H1 (cell line): ENCODE measurements at regions not wholly inside any gene's neighbourhood (a gene's known extent, or its start where the extent isn't known, plus 50 kb on each side); places are given as distances from the start of the nearest gene placed in this dataset.

ENCODE experiments used
- CTCF ChIA-PET: fragments of 300-600 bp; sonication (Branson Sonifier 250); formaldehyde crosslinking; loops from one replicate; lab custom pipeline; 2021; ENCODE audit not compliant: partially characterized antibody; lab: Charles Lee
- POLR2A ChIA-PET: fragments of 300-600 bp; sonication (Branson Sonifier 250); formaldehyde crosslinking; loops from one replicate; lab custom pipeline; 2021; ENCODE audit warnings: inconsistent platforms; ENCODE audit not compliant: partially characterized antibody; lab: Charles Lee
- DNase-seq, 2 experiments: peaks; one replicate each; pipeline versions ENCODE4 v3.0.0 to v3.0.0-alpha.2; 2010 to 2022; ENCODE audit warnings: low spot score in 2 of 2, low read depth in 1 of 2, mixed read lengths in 1 of 2
- FAIRE-seq: peaks from 2 replicates; lab custom pipeline; 2011; peaks lifted over from hg19 to GRCh38; lab: Jason Lieb, UNC
- H2AFZ ChIP-seq: 2 replicates; pipeline ENCODE4 v1.8.1; 2012; ENCODE audit warnings: low read length, inconsistent platforms
- H2AK5ac ChIP-seq: 2 replicates; pipeline ENCODE4 v1.6.1; 2013; ENCODE audit warnings: low read depth, low read length
- H2BK120ac ChIP-seq: replicated peaks from 2 replicates; pipeline ENCODE3; 2013; ENCODE audit warnings: low read depth, low read length, inconsistent platforms
- H2BK12ac ChIP-seq: 2 replicates; pipeline ENCODE4 v1.6.1; 2013; ENCODE audit warnings: low read depth, low read length
- H2BK15ac ChIP-seq: 2 replicates; pipeline ENCODE4 v1.6.1; 2013; ENCODE audit warnings: low read length
- H2BK20ac ChIP-seq: 2 replicates; pipeline ENCODE4 v1.6.1; 2013; ENCODE audit warnings: low read length
- H2BK5ac ChIP-seq: 2 replicates; pipeline ENCODE4 v1.6.1; 2013; ENCODE audit warnings: low read depth, low read length
- H3K14ac ChIP-seq: 2 replicates; pipeline ENCODE4 v1.6.1; 2013; ENCODE audit warnings: inconsistent platforms; ENCODE audit not compliant: insufficient read length
- H3K18ac ChIP-seq: 2 replicates; pipeline ENCODE4 v1.6.1; 2013; ENCODE audit warnings: low read length; ENCODE audit errors: extremely low read depth
- H3K23ac ChIP-seq: 2 replicates; pipeline ENCODE4 v1.6.1; 2013; ENCODE audit warnings: inconsistent platforms; ENCODE audit not compliant: insufficient read length
- H3K23me2 ChIP-seq: 2 replicates; pipeline ENCODE4 v1.6.1; 2013; ENCODE audit warnings: low read depth, low read length
- H3K27ac ChIP-seq: 2 replicates; pipeline ENCODE4 v1.6.1; 2011; ENCODE audit warnings: low read depth, low read length, inconsistent platforms
- H3K27me3 ChIP-seq, 4 experiments: replicated peaks in 1 of 4; 1 replicate in 1 of 4; 2 replicates in 3 of 4; pipeline versions ENCODE4 v1.6.1 to v1.8.1; 2011 to 2013; ENCODE audit warnings: low read length in 3 of 4, mild to moderate bottlenecking in 3 of 4, inconsistent platforms in 2 of 4, mixed read lengths in 2 of 4, moderate library complexity in 1 of 4; ENCODE audit not compliant: control insufficient read depth in 3 of 4, insufficient read depth in 3 of 4; ENCODE audit errors: extremely low read depth in 1 of 4
- H3K36me3 ChIP-seq, 4 experiments: 2 replicates each; pipeline versions ENCODE4 v1.6.1 to v1.8.1; 2011 to 2013; ENCODE audit warnings: mild to moderate bottlenecking in 4 of 4, low read length in 3 of 4, moderate library complexity in 2 of 4, control low read depth in 1 of 4, inconsistent platforms in 1 of 4; ENCODE audit not compliant: insufficient read depth in 4 of 4, control insufficient read depth in 2 of 4
- H3K4ac ChIP-seq: replicated peaks from 2 replicates; pipeline ENCODE3; 2013; ENCODE audit warnings: low read length, low read depth, mixed read lengths, inconsistent platforms; ENCODE audit not compliant: insufficient read length
- H3K4me1 ChIP-seq, 4 experiments: replicated peaks in 1 of 4; 1 replicate in 1 of 4; 2 replicates in 3 of 4; pipeline versions ENCODE4 v1.6.1 to v1.8.1; 2011 to 2013; ENCODE audit warnings: low read length in 3 of 4, inconsistent platforms in 2 of 4, mixed read lengths in 1 of 4; ENCODE audit not compliant: insufficient read depth in 4 of 4, control insufficient read depth in 3 of 4
- H3K4me2 ChIP-seq, 2 experiments: 2 replicates each; pipeline versions ENCODE4 v1.6.1 to v1.8.1; 2011 to 2013; ENCODE audit warnings: low read depth in 2 of 2, low read length in 2 of 2, control low read depth in 1 of 2, inconsistent platforms in 1 of 2, mild to moderate bottlenecking in 1 of 2; ENCODE audit not compliant: insufficient read depth in 1 of 2
- H3K4me3 ChIP-seq, 4 experiments: fragments of 200-600, 300-600 bp in 1 of 4; sonication (generic), shearing (Covaris generic), sonication (Bioruptor Twin) in 1 of 4; 2 replicates each; pipeline versions ENCODE4 v1.5.1 to v1.8.1; 2011 to 2016; ENCODE audit warnings: low read length in 4 of 4, low read depth in 3 of 4, control low read depth in 2 of 4, inconsistent platforms in 2 of 4, mild to moderate bottlenecking in 2 of 4, mixed read lengths in 1 of 4, moderate library complexity in 1 of 4; ENCODE audit not compliant: insufficient read depth in 2 of 4; ENCODE audit errors: extremely low read depth in 1 of 4
- H3K56ac ChIP-seq: replicated peaks from 2 replicates; pipeline ENCODE3; 2013; ENCODE audit warnings: low read depth, mild to moderate bottlenecking, mixed read lengths, low read length, inconsistent platforms; ENCODE audit not compliant: insufficient read length
- H3K79me1 ChIP-seq: 2 replicates; pipeline ENCODE4 v1.6.1; 2013; ENCODE audit warnings: low read depth, low read length, control low read depth
- H3K79me2 ChIP-seq, 2 experiments: 2 replicates each; pipeline versions ENCODE4 v1.6.1 to v1.8.1; 2012 to 2013; ENCODE audit warnings: low read length in 2 of 2, mild to moderate bottlenecking in 2 of 2, inconsistent platforms in 1 of 2; ENCODE audit not compliant: insufficient read depth in 2 of 2, control insufficient read depth in 1 of 2
- H3K9ac ChIP-seq, 4 experiments: replicated peaks in 1 of 4; 1 replicate in 1 of 4; 2 replicates in 3 of 4; pipeline versions ENCODE4 v1.6.1 to v1.8.1; 2011 to 2013; ENCODE audit warnings: low read depth in 3 of 4, low read length in 3 of 4, control low read depth in 2 of 4, mild to moderate bottlenecking in 2 of 4, moderate library complexity in 2 of 4, inconsistent platforms in 1 of 4; ENCODE audit errors: extremely low read depth in 1 of 4
- H3K9me3 ChIP-seq, 2 experiments: 2 replicates each; pipeline versions ENCODE4 v1.6.1 to v1.8.1; 2012 to 2013; ENCODE audit warnings: mild to moderate bottlenecking in 2 of 2, moderate library complexity in 2 of 2, control low read depth in 1 of 2, inconsistent platforms in 1 of 2, low read depth in 1 of 2, low read length in 1 of 2, mixed read lengths in 1 of 2; ENCODE audit not compliant: insufficient read depth in 2 of 2
- H4K20me1 ChIP-seq, 2 experiments: replicated peaks in 1 of 2; 2 replicates each; pipeline versions ENCODE3 to v1.8.1; 2011 to 2013; ENCODE audit warnings: inconsistent platforms in 2 of 2, low read length in 2 of 2, mild to moderate bottlenecking in 1 of 2; ENCODE audit not compliant: insufficient read depth in 2 of 2, control insufficient read depth in 1 of 2
- H4K5ac ChIP-seq: 2 replicates; pipeline ENCODE4 v1.6.1; 2013; ENCODE audit warnings: low read length, low read depth, mixed read lengths, inconsistent platforms; ENCODE audit not compliant: insufficient read length
- H4K8ac ChIP-seq: 2 replicates; pipeline ENCODE4 v1.8.0; 2013; ENCODE audit warnings: mild to moderate bottlenecking, moderate library complexity, low read length, inconsistent platforms; ENCODE audit not compliant: insufficient read depth; ENCODE audit errors: extremely low read depth
- H4K91ac ChIP-seq: replicated peaks from 2 replicates; pipeline ENCODE3; 2013; ENCODE audit warnings: low read length, mixed read lengths, inconsistent platforms; ENCODE audit not compliant: insufficient read length
- RNF2 ChIP-seq: fragments of 200-900, 300-1000 bp; sonication (generic); IDR thresholded peaks from 2 replicates; pipeline ENCODE4 v1.7.1; 2016; ENCODE audit warnings: borderline replicate concordance, low read depth, mild to moderate bottlenecking, antibody characterized with exemption, low read length; ENCODE audit not compliant: poor library complexity, severe bottlenecking; ENCODE audit errors: missing control alignments
- SIN3A ChIP-seq, 2 experiments: IDR thresholded peaks in 1 of 2; conservative IDR thresholded peaks in 1 of 2; 2 replicates each; pipeline ENCODE4 v1.6.1; 2011 to 2012; ENCODE audit warnings: low read length in 2 of 2, improper control_type of control experiment in 1 of 2, low read depth in 1 of 2, mild to moderate bottlenecking in 1 of 2
- SP4 ChIP-seq: IDR thresholded peaks from 2 replicates; pipeline ENCODE4 v1.6.1; 2012; ENCODE audit warnings: low read length, inconsistent platforms

DNA sequence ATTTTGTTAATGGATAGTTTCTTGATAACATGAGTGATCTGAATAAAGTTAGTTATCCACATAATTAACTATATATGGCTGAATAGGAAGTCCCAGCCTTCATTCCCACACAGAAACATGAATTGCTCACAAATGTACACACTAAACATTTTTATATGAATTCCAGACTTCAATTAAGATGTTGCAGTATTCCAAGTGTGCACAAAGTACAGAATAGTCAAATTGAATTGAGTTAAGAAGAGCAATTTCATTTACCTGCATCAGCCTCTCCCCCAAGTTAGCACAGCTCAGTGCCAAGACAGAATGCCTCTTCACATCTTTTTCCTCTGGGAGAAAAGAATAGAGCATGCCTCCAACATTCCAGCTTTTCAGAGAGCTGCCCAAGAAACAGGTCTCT is 207.0 kb upstream of the SAMSN1 start:
- DNase-seq: no peak
- H3K14ac ChIP-seq: no peak overlapping the region
- H4K20me1 ChIP-seq: no peaks in the 10 kb centered on the region
- H3K4ac ChIP-seq: no peak overlapping the region
- no peak overlapping the region for H3K56ac ChIP-seq
- no peak overlapping the region for H2BK20ac ChIP-seq
- no peak overlapping the region for H2BK5ac ChIP-seq
- H4K5ac ChIP-seq: no peak overlapping the region
- H3K4me1 ChIP-seq: no peaks in the 10 kb centered on the region
- H3K9ac ChIP-seq: no peak overlapping the region
- H2AK5ac ChIP-seq: no peak overlapping the region
- CTCF ChIA-PET: interaction anchor here (0.8 kb wide), 1 partner anchor 250 kb away, joined by 3 read pairs; no protein-coding TSS in a partner anchor
- POLR2A ChIA-PET: no interaction called here
- no peak overlapping the region for H3K4me3 ChIP-seq
- H3K27me3 ChIP-seq: peaks cover 0 to 1% (median 0%) of the 10 kb centered on the region in 4 experiments; a peak in 1 of 7 replicates
- no peak overlapping the region for H2BK15ac ChIP-seq
- H4K91ac ChIP-seq: no peak overlapping the region
- H3K23me2 ChIP-seq: no peaks in the 10 kb centered on the region
- peak overlapping the region; percentile 57; the same call in 1 of the 2 replicates for H2AFZ ChIP-seq
- H3K18ac ChIP-seq: no peak overlapping the region
- no peak overlapping the region for H3K27ac ChIP-seq
- H3K79me1 ChIP-seq: no peaks in the 10 kb centered on the region
- no peak overlapping the region for H3K4me2 ChIP-seq
- no peak overlapping the region for H2BK12ac ChIP-seq
- TF ChIP-seq RNF2: no peak
- no peak for TF ChIP-seq SIN3A (conservative IDR thresholded peaks at IDR 0.05 in 1 of 2, IDR thresholded peaks at IDR 0.05 in 1 of 2; ENCODE audit: low read depth in 1 of 2, low read length in 2 of 2)
- TF ChIP-seq SP4: no peak
- no peak for FAIRE-seq
- no peak overlapping the region for H4K8ac ChIP-seq
- H3K79me2 ChIP-seq: no peaks in the 10 kb centered on the region
- H3K36me3 ChIP-seq: no peaks in the 10 kb centered on the region
- H3K9me3 ChIP-seq: no peaks in the 10 kb centered on the region
- H3K23ac ChIP-seq: no peak overlapping the region
- H2BK120ac ChIP-seq: no peak overlapping the region
